WTC11 (cell line): ENCODE measurements at regions not wholly inside any gene's neighbourhood (a gene's known extent, or its start where the extent isn't known, plus 50 kb on each side); places are given as distances from the start of the nearest gene placed in this dataset.

Experiments
- ARID4B ChIP-seq: sonication (generic); formaldehyde crosslinking; IDR thresholded peaks from 2 replicates; pipeline ENCODE4 v1.8.0; 2023; ENCODE audit warnings: missing genetic modification reagents, mild to moderate bottlenecking, borderline replicate concordance
- ATF3 ChIP-seq: sonication (generic); formaldehyde crosslinking; conservative IDR thresholded peaks from 2 replicates; pipeline ENCODE4 v1.8.1; 2022; ENCODE audit warnings: mild to moderate bottlenecking, missing genetic modification reagents
- CTCF ChIP-seq: fragments of 200-600 bp; IDR thresholded peaks from 2 replicates; pipeline ENCODE4 v1.8.0; 2022; ENCODE audit warnings: antibody characterized with exemption
- JUN ChIP-seq: sonication (generic); formaldehyde crosslinking; IDR thresholded peaks from 2 replicates; pipeline ENCODE4 v1.8.0; 2023; ENCODE audit warnings: mild to moderate bottlenecking, missing genetic modification reagents
- NR3C1 ChIP-seq: sonication (generic); formaldehyde crosslinking; conservative IDR thresholded peaks from 2 replicates; pipeline ENCODE4 v1.8.1; 2023; ENCODE audit warnings: low read depth, mild to moderate bottlenecking, missing genetic modification reagents
- PREB ChIP-seq: sonication (generic); formaldehyde crosslinking; IDR thresholded peaks from 2 replicates; pipeline ENCODE4 v1.8.1; 2022; ENCODE audit warnings: mild to moderate bottlenecking, missing genetic modification reagents, moderate library complexity, borderline replicate concordance
- TEAD4 ChIP-seq: sonication (generic); formaldehyde crosslinking; IDR thresholded peaks from 2 replicates; pipeline ENCODE4 v1.8.0; 2022; ENCODE audit warnings: mild to moderate bottlenecking, missing genetic modification reagents
- ZNF121 ChIP-seq: sonication (generic); formaldehyde crosslinking; IDR thresholded peaks from 2 replicates; pipeline ENCODE4 v1.8.0; 2023; ENCODE audit warnings: missing genetic modification reagents

GRCh38 chr1:65042467-65042866, 76.1 kb upstream of the JAK1 start:
- TF ChIP-seq ATF3 (CRISPR knock-in tag): no peak
- TF ChIP-seq ZNF121 (CRISPR knock-in tag): no peak
- no peak for TF ChIP-seq CTCF
- TF ChIP-seq NR3C1 (CRISPR knock-in tag): no peak
- no peak for TF ChIP-seq ARID4B (CRISPR knock-in tag)
- no peak for TF ChIP-seq PREB (CRISPR knock-in tag)
- TF ChIP-seq JUN (CRISPR knock-in tag): no peak
- TF ChIP-seq TEAD4 (CRISPR knock-in tag): no peak
